DMS53 treated with DMSO at 0.1 percent for 48 hours (cell line): ENCODE measurements at regions not wholly inside any gene's neighbourhood (a gene's known extent, or its start where the extent isn't known, plus 50 kb on each side); places are given as distances from the start of the nearest gene placed in this dataset.
A peak's percentile ranks its signal among the peaks of the same experiment; 100 is the strongest.
"Not testable (repeated sequence)": the region's sequence is repeated elsewhere in the genome, so short reads cannot be mapped to it uniquely, and the experiment has no call there.

Source experiments
- DNase-seq: peaks from one replicate; lab custom pipeline; 2025; ENCODE audit not compliant: unreplicated experiment; lab: John Stamatoyannopoulos, UW

DNA sequence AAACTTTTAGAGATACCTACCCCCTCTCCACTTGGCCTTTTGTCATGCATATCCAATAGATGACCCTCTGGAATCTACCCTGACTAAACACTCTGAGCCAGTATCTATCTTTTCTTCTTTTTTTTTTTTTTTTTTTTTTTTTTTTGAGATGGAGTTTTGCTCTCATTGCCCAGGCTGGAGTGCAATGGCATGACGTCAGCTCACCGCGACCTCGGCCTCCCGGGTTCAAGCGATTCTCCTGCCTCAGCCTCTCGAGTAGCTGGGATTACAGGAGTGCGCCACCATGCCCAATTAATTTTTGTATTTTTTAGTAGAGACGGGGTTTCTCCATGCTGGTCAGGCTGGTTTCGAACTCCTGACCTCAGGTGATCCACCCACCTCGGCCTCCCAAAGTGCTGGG, 50.8 kb upstream of the GRIN2B start:
- DNase-seq, result not testable (repeated sequence)

DNA sequence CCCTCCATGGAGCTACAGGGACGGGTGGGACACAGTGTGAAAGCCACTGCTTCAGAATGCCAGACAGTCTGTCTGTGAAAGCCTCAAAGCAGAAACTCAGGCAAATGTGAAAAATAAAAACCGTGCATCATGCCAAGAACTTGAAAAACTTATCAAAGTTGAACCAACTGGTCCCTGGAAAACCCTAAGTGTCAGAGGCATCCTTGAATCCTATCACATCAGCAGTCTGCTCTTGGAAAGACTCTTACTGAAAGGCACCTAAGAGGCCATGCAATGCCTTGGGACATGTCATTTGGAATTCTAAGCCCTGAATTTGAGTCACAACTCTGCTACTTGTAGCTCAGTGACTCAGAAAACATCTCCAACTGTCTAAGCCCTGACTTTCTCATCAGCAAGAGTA, 62.4 kb upstream of the GRIN2B start:
- no peak for DNase-seq

DNA sequence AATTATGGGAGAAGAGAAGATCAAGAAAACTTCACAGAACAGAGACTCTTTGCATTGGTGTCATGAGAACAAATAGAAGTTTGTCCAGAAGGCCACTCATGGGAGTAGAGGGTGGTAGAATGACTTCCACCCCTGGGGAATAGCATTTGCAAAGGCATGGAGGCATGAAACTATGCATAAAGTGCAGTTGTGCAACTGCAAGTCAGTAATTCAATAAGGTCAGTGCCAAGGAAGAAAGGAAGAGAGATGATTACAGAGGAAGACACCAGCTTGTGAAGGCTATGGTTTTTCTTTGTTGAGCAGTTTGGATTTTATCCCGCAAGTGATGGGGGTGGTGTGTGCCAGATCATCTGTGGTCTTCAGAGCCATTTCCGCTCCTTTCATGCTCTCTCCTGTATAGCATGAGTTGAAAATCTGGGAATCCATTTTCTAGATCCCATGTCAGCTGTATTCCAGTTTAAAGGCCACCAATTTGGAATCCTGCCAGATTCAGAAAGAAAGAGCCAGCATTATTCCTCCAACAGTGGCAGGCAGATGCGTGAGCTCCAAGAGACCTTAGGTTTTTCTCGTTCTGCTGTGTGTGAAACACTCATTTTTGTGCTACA, 67.6 kb upstream of the GRIN2B start:
- no peak for DNase-seq

DNA sequence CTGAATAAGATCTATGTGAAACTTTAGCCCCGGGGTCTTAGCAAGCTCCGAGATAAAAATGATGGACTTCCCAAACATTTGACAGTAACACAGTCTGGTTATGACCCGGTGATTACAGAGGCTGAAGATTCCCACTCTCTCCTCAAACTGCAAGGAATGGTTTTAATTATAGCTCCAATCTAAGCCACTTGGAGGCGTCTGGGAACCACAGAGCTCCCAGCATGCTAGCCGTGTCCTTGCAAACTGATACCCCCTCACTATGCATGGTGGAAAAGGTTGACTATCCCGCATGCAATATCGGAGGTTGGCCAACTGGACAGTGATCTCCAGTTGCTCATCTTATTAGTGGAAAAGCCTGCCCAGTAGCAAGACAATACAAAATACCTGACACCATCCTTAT, 76.5 kb upstream of the GRIN2B start:
- no peak for DNase-seq

DNA sequence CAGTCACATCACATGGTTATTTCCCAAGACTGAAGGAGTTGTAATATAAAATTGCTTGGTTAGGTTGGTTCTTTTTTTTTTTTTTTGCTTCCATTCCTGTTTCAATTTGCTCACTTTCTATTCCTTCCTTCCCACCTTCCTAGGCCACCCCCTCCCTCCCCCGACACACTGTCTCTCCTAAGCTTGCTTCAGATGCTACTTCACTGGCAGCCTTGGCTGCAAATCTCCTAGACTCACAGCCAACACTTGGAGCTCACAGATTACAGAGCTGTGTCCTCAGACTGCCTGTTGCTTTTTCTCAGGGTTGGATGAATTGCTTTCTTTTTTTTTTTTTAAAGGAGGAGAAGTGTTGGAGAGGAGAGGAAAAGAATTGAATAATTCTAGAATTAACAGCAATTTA, 77.3 kb upstream of the GRIN2B start:
- DNase-seq, result no peak

DNA sequence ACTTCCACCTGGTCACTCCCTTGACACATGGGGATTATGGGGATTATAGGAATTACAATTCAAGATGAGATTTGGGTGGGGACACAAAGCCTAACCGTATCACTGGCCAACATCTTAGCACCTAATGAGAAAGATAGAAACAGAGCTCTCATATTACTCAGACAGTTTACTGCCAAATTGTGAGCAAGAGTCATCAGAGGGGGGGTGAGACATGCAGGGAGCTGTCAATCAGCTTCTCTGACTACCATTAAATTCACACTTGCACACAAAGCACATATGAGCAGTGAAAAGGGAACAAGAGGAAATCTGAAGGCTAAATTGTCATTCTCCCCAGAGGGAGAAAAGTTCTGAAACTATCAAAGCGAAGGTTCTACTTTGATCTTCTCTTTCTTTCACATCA, 78.1 kb upstream of the GRIN2B start:
- DNase-seq, result no peak

DNA sequence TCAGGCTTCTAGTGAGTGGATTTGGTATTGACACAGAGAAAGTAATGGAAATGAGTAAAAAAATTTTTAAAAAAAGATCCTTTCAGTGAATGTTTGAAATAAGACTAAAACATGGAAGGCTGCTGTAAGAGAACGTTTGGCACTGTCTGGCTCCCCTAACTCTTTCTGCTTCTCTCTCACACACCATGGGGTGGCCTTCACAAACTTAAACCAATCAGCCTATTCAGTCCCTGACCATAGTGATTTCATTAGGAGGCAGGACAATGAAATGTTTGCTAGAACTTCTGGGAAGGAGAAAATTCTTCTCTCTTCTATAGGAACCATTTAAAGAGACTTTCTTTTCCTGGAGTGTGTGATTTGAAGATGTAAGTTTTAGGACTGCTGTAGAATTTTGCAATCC, 84.2 kb upstream of the GRIN2B start:
- no peak for DNase-seq

DNA sequence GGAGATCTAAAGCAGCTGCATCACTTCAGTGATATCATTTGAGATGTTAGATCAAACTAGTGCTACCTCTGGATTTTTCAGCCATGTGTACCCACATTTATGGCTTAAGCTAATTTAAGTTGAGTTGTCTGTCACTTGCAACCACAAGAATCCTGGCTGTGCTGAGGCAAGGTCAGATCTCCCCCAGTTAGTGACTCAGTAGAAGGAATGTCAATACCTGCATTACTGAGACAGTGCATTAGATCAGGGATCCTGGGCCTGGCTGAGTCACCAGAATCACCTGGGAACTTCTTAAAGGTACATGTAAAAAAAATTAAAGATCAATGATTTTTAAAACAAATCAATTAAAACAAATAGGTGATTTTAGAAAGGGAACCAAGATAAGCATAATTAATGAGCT, 84.6 kb upstream of the GRIN2B start:
- DNase-seq, result no peak

DNA sequence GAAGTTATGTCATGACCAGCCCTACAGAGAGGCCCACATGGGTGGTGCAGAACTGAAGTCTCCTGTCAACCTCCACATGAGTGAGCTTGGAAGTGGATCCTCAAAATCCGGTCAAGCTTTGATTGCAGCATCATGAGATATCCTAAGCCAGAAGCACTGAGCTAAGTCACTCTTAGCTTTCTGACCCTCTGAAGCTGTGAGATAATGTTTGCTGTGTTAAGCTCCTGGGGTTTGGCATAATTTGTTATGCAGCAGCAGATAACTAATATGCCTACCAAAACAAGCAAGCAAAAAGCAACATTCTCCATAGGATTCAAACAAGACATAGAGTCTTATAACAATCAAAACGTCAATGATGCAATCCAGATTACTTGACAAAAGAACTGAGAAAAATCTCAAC, 87.6 kb upstream of the GRIN2B start:
- DNase-seq, result no peak

DNA sequence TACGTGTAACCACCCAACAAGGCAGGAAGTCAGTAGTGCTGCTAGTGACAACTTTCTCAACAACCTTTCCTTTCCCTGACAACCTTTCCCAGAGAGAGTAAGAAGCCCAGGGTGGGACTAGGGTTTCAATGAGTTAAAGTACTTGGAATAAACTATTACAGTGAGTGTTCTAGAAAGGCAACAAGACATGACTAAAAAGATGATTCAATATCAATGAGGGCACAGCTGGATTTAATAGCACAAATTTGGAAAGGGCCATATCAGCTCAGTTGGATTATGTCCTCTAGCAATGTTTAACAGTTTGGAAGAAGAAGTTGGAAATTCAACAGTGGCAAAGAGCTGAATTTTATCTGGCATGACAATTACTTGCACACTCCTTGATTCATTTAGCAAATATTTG, 90.4 kb upstream of the GRIN2B start:
- DNase-seq, result no peak

DNA sequence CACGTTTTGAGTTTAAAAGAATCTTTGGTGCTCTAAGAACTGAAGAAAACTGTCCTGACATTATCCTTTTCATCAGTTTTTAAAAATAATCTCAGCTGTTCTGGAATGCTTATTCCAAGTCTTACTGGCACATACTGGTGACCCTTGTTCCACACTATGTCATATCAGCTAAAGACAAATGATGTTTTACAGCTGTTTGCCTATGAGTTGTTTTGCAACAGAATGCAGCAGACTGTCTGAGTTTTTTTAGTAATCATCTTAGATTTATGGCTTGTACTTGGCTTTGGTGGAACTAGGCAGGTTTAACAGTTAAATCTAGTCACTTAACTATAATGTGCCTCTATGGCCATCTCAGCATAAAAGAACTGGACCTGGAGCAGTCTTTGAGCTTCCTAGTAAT, 91.6 kb upstream of the GRIN2B start:
- no peak for DNase-seq

DNA sequence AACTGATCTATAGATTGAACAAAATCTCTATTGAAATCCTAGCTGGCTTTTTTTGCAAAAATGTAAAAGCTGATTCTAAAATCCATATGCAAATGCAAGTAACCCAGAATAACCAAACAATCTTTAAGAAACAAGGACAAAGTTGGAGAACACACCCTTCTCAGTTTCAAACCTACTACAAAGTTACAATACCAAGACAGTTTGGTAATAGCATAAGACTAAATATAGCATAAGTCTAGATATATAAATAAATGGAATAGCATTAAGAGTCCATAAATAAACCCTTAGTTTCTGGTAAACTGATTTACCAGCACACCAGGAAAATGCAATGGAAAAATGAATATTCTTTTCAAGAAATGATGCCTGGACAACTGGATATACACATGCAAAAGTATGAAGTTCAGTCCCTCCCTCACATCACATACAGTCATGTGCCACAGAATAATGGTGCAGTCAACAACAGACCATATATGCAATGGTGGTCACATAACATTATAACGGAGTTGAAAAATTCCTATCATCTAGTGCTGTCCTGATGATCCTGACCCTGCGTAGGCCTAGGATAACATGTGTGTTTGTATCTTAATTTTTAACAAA, 94.5 kb upstream of the GRIN2B start:
- no peak for DNase-seq

DNA sequence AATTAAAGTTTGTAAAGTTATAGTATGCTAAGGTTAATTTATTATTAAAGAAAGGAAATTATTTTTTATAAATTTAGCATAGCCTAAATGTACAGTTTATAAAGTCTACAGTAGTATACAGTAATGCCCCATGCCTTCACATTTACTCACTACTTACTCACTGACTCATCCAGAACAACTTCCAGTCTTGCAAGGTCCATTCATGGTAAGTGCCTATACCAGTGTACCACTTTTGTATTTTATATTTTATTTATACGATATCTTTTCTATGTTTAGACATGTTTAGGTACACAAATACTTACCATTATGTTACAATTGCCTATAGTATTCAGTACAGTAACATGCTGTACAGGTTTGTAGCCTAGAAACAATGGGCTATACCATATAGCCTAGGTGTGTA, 95.1 kb upstream of the GRIN2B start:
- DNase-seq, result no peak

DNA sequence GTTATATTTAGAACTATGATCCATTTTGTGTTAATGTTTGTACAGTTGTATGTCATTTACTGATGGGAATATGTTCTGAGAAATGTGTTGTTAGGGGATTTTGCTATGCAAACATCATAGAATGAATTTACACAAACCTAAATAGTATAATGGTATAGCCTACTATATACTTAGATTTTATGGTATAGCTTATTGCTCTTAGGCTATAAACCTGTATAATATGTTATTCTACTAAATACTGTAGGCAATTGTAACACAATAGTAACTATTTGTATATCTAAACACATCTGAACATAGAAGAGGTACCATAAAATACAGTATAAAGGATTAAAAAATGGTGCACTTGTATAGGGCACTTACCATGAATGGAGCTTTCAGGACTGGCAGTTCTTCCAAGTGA, 105.4 kb upstream of the GRIN2B start:
- DNase-seq, result no peak

DNA sequence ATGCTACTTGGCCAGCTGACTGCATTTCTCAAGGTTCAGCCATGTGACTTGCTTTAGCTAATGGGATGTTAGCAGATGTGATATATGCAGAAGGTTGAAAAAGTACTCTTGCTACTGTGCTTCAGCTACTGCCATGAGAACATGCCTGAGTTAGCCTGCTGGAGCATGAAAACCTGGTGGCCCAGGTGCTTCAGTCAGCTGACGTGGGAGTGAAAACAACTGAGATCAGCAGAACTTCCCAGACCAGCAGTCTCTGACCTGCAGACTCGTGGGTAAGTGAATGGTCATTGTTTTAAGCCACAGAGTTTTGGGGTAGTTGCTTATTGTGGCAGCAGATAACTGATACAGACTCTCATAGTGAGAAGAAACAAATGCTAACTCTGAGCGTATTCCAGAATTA, 118.6 kb upstream of the GRIN2B start:
- no peak for DNase-seq

DNA sequence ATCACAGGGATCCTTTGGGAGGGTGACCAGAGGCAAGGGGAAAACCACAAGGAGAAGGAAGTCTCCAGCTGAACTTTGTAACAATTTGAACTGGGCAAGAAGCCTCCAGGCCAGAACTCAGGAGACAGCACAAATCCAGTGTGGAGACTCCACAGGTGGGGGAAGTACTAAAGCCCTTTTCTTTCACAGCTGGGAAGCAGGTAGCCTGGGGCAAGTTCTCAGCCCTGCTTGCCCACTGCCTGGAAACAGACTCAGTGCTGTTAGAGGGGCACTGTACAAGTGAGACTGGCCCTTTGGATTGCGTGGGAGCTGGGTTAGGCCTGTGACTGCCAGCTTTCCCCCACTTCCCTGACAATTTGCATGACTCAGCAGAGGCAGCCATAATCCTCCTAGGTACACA, 120.2 kb upstream of the GRIN2B start:
- not testable (repeated sequence) for DNase-seq

DNA sequence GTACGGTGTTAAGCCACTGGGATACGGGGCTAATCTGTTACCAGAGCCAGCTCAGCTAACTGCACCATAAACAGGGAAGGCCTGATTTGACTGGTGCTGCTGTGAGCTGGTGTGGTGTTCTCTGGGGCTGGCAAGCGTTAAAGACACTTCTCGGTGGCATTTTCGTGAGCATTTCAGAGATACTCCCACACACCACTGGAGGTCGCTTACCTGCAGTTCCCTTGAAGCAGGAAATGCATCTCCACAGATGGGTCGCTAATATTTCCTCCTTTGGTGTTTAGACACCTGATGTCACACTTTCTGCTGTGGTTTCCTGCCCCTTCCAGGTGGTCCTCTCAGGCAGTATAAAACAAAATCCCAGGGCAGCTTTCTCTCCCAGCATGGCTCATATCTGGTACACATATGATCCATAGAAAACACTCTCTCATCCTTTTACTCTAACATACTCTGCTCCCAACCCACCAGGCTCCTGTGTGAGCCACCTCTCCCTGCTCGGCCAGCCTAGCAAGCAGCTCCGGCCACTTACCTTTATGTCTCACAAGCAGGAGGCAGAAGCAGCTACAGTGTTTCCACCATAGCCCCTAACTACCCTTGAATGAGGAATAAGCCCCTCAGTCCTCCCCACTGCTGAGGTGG, 129.9 kb upstream of the GRIN2B start:
- peak; percentile 88 for DNase-seq

DNA sequence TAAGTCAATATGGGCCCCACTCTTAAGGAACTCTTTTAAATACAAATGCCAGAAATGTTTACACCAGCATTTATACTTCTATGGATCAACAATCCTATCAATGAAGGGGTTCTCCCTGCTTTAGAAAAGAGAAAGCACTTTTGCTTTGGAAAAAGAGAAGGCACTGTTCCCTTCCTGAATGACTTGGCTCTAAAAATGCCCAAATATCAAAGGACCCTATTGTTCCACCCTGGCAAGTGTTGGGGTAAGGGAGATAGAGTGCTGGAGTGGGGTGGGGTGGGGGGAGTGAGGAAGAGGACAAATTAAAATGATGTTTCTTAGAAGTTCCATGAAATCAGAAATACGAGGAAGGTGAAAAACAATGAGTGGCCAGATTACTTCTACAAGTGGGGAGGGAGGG, 131.6 kb upstream of the GRIN2B start:
- DNase-seq, result no peak

DNA sequence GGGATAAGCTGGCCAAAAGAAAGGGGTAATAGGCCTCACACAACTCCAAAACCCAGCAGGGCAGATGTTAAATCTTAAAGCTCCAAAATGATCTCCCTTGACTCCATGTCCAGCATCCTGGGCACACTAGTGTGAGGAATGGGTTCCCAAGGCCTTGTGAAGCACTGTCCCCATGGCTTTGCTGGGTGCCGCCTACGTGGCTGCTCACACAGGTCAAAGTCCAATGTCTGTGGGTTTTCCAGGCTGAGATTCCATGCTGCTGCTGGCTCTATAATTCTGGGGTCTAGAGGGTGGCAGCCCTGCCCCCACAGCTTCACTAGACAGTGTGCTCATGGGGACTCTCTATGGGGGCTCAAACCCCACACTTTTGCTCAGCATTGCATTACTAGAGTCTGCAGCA, 145.3 kb upstream of the GRIN2B start:
- no peak for DNase-seq

DNA sequence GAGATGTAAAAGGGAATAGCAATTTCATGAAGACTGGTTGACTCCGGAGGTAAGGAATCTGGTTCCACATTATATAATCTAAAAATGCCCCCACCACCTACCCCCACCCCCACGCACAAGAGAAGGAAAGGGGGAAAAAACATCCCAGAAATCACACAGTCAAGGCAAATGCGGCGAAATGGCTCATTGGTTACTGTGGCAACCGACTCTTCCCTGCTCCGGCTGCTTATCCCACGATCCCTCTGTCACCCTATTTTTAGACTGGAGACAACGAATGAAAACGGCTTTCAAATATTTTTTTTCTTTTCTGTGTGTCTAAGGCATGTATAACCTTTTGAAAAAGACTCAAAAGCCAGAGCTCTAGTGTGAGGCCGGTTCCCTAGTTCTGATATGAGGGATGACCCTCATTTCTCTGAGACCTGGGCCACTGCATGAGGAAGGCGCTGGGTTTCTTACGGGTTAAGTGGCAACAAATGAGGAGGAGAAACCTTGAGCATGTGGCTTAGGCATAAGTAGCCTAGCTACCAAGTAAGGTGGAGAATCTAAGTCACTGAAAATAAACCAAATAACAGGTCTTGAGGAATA, 148.3 kb upstream of the GRIN2B start:
- no peak for DNase-seq

DNA sequence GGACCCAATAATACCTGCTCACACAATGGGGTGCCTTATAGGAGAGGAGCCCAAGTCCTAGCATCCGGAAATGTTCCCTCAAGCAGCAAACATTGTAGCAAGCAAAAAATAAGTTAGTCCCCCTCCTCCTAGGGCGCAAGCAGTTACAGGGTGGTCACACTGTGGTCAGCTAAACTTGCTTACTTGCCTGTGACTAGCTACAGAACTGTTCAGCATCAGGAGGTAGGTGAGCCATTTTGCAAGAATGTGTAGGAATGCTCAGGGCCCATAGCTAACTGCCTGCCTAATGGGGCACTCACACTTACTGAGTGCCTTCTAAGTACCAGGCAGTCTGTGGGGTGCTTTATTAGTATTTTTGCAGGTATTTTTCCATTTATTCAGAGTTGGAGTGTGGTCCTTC, 154.6 kb upstream of the GRIN2B start:
- DNase-seq, result no peak

DNA sequence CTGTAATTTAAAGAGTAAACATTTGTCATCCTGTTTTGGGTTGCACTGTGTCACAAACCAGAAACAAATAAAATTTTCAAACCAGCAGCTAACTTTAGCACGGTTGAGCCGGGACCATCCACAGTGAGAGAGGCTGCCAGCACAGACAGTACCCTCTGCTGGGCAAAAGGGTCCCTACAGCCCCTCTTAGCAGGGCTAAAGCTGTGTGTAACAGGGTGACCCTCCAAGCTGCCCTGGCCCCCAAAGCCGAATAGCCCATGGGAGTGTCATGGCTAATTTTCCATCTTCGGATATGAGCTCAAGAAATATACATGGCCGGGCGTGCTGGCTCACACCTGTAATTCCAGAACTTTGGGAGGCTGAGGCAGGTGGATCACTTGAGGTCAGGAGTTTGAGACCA, 157.1 kb upstream of the GRIN2B start:
- no peak for DNase-seq
